ENCODE measurements at regions not wholly inside any gene's neighbourhood (a gene's known extent, or its start where the extent isn't known, plus 50 kb on each side); places are given as distances from the start of the nearest gene placed in this dataset.

GRCh38 chr6:120137492-120137891 lies 787.9 kb upstream of the MAN1A1 start:
- TF ChIP-seq CTCF (IDR thresholded peaks at IDR 0.05) (no peak), EZH2phosphoT487 (IDR thresholded peaks at IDR 0.05; ENCODE audit: borderline replicate concordance, low read depth) (no peak), SIN3A (IDR thresholded peaks at IDR 0.05; ENCODE audit: borderline replicate concordance, low read depth, low read length) (no peak), RAD21 (IDR thresholded peaks at IDR 0.05; ENCODE audit: low read length) (no peak), REST (IDR thresholded peaks at IDR 0.05; ENCODE audit: low read depth, low read length) (no peak), EP300 (IDR thresholded peaks at IDR 0.05; ENCODE audit: borderline replicate concordance in 1 of 2, low read depth in 1 of 2, low read length in 1 of 2) (no peak)
